ENCODE measurements at regions not wholly inside any gene's neighbourhood (a gene's known extent, or its start where the extent isn't known, plus 50 kb on each side); places are given as distances from the start of the nearest gene placed in this dataset.
"Not testable (repeated sequence)": the region's sequence is repeated elsewhere in the genome, so short reads cannot be mapped to it uniquely, and the experiment has no call there.

DNA sequence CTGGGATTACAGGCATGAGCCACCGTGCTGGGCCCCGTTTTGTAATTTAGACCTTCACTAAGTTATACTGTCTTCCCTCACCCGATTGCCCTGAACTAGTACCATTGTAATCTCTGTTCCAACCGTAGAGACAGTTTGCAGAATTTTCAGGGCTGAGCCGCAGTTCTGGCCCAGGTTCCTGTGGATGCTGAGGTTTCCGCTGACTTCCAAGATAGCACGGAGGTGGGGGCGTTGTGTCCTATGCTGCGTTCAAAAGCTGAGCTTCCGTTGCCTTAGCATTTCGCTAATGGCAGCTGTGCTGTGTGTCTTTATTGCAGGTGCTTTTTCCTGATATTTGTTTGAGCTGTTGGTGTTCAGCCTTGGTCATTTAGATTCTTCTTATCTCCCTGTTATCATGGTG lies 137.0 kb downstream of the SOX4 start:
- DNase-seq (ENCODE audit: low spot score, unreplicated experiment): no peak
- peak overlapping the region; percentile 21 for H3K27ac Mint-ChIP-seq
- H3K4me1 Mint-ChIP-seq (ENCODE audit: low read depth): peaks cover 31% of the 10 kb centered on the region
- TF ChIP-seq, protein P1, sequence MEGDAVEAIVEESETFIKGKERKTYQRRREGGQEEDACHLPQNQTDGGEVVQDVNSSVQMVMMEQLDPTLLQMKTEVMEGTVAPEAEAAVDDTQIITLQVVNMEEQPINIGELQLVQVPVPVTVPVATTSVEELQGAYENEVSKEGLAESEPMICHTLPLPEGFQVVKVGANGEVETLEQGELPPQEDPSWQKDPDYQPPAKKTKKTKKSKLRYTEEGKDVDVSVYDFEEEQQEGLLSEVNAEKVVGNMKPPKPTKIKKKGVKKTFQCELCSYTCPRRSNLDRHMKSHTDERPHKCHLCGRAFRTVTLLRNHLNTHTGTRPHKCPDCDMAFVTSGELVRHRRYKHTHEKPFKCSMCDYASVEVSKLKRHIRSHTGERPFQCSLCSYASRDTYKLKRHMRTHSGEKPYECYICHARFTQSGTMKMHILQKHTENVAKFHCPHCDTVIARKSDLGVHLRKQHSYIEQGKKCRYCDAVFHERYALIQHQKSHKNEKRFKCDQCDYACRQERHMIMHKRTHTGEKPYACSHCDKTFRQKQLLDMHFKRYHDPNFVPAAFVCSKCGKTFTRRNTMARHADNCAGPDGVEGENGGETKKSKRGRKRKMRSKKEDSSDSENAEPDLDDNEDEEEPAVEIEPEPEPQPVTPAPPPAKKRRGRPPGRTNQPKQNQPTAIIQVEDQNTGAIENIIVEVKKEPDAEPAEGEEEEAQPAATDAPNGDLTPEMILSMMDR (IDR thresholded peaks at IDR 0.05; ENCODE audit: unreplicated experiment): no peak
- H3K4me3 Mint-ChIP-seq (ENCODE audit: low read depth): no peak overlapping the region
- peaks cover 6% of the 10 kb centered on the region for H3K9me3 Mint-ChIP-seq (ENCODE audit: low read depth)
- H3K27me3 Mint-ChIP-seq: no peaks in the 10 kb centered on the region
- peaks cover 17% of the 10 kb centered on the region for H3K36me3 Mint-ChIP-seq (ENCODE audit: insufficient read depth)

DNA sequence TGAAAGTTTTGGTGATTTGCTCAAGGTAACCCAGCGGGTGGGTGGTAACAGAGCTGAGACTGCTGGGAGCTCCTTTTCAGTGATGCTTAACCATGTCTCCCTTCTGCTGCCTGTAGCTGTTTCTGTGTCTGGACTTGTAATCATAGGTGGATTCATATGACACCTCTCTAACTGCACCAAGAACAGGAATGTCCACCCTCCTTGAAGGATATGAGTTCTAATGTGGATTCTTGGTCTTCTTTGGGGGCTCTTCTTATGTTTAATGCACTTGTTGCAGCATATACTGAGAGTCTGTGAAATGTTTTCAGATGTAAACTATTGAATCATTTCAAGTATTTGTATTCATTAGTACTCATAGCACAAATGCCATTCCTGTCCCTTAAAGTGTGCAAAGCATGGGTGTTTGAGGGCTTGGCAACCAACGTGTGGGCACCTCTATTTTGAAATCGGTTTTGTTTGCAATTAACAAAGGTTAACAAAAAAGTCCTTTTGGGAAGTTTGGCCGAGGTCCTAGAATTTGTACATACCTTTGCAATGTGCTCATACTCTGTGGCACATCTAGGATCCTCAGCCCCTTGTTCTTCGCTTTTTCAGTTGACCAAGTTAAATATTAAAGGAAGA lies 138.0 kb downstream of the SOX4 start:
- H3K4me3 Mint-ChIP-seq (ENCODE audit: low read depth): no peak overlapping the region
- H3K9me3 Mint-ChIP-seq (ENCODE audit: low read depth): peaks cover 6% of the 10 kb centered on the region
- H3K4me1 Mint-ChIP-seq (ENCODE audit: low read depth): peaks cover 37% of the 10 kb centered on the region
- TF ChIP-seq, protein P1 (IDR thresholded peaks at IDR 0.05; ENCODE audit: unreplicated experiment): no peak
- no peaks in the 10 kb centered on the region for H3K27me3 Mint-ChIP-seq
- peaks cover 15% of the 10 kb centered on the region for H3K36me3 Mint-ChIP-seq (ENCODE audit: insufficient read depth)
- no peak for DNase-seq (ENCODE audit: low spot score, unreplicated experiment)
- peak overlapping the region; percentile 84 for H3K27ac Mint-ChIP-seq

DNA sequence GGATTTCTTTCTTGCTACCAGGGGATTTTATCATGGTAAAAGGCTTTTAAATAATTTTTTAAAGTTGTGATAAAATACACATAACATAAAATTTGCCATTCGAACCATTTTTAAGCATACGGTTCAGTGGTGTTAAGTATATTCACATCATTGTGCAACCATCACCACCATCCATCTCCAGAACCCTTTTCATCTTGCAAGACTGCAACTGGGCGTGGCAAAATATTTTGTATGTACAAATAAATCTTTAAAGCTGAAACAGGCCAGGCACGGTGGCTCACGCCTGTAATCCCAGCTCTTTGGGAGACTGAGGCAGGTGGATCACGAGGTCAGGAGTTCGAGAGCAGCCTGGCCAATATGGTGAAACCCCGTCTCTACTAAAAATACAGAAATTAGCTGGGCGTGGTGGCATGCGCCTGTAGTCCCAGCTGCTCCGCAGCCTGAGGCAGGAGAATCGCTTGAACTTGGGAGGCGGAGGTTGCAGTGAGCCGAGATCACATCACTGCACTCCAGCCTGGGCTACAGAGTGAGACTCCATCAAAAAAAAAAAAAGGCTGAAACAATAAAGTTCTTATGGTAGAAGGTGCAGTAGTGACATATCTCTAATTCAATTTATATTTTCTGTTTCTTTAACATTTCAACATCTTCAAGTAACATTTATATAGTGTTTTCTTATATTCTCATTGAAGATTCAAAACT lies 138.6 kb downstream of the SOX4 start:
- peaks cover 40% of the 10 kb centered on the region for H3K4me1 Mint-ChIP-seq (ENCODE audit: low read depth)
- not testable (repeated sequence) for H3K4me3 Mint-ChIP-seq (ENCODE audit: low read depth); H3K9me3 Mint-ChIP-seq (ENCODE audit: low read depth); H3K27me3 Mint-ChIP-seq; DNase-seq (ENCODE audit: low spot score, unreplicated experiment)
- peaks cover 15% of the 10 kb centered on the region for H3K36me3 Mint-ChIP-seq (ENCODE audit: insufficient read depth)
- H3K27ac Mint-ChIP-seq: peak overlapping the region; percentile 70

DNA sequence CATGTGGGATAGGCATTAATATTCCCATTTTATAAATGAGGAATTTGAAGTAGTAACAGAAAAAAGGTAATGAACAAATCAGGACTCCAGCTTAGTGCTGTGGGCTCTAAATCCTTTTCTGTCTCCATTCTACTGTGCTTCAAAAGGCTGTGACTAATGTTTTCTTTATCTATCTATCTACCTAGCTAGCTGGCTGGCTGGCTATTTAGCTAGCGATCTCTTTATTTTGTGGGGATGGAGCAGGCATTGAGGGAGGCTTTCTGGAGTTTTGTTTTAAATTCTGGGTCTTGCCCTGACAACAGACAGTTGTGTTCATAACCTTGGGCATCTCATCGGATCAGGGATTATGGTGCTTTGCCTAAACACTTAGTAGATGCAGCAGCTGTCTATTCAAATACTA lies 139.2 kb downstream of the SOX4 start:
- DNase-seq (ENCODE audit: low spot score, unreplicated experiment): no peak
- H3K4me3 Mint-ChIP-seq (ENCODE audit: low read depth): peak overlapping the region; percentile 8
- no peaks in the 10 kb centered on the region for H3K27me3 Mint-ChIP-seq
- peaks cover 6% of the 10 kb centered on the region for H3K9me3 Mint-ChIP-seq (ENCODE audit: low read depth)
- peaks cover 45% of the 10 kb centered on the region for H3K4me1 Mint-ChIP-seq (ENCODE audit: low read depth)
- peak overlapping the region; percentile 81 for H3K27ac Mint-ChIP-seq
- peaks cover 15% of the 10 kb centered on the region for H3K36me3 Mint-ChIP-seq (ENCODE audit: insufficient read depth)
- TF ChIP-seq, protein P1 (IDR thresholded peaks at IDR 0.05; ENCODE audit: unreplicated experiment): no peak

DNA sequence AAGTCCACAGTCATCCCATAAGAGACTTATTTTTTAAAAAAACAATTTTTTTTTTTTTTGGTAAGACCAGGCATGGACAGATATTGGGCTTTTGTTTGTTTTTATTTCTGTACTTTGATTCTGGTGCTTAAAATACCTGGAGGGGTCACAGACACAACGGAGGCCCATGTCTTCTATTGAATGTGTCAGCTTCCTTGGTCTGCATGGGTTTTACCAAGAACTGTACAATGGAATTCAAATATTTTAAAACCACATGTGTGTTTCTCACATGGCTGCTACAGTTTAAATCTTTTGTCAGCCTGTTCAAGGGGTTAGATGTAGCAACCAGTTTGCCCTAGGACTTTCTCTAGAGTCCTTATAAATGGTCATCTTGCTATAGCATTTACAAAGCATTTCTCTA lies 139.8 kb downstream of the SOX4 start:
- Mint-ChIP-seq H3K9me3 (ENCODE audit: low read depth) (peaks cover 2% of the 10 kb centered on the region), H3K4me1 (ENCODE audit: low read depth) (peaks cover 49% of the 10 kb centered on the region), H3K4me3 (ENCODE audit: low read depth) (no peak overlapping the region), H3K27ac (no peak overlapping the region), H3K27me3 (no peaks in the 10 kb centered on the region), H3K36me3 (ENCODE audit: insufficient read depth) (peaks cover 12% of the 10 kb centered on the region)
- DNase-seq (ENCODE audit: low spot score, unreplicated experiment): no peak
- TF ChIP-seq, protein P1 (IDR thresholded peaks at IDR 0.05; ENCODE audit: unreplicated experiment): no peak

DNA sequence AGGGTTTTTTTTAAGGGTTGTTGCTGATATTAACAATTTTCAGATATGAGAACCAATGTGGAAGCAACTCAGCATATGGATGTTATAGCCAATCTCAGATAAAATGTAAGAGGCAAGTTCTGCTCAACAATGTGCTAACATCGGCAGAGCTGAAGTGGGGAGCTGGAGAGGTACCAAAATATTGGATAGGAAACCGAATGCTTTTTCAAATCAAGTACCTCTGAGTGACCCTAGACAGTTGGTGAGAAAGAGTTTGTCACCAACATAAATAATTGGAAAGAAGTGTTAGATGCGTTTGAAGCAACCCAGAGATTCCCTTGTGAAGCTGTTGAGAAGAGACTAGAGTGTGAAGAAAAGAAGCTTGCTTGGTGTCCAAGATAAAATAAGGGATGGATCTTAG lies 140.7 kb downstream of the SOX4 start:
- peaks cover 55% of the 10 kb centered on the region for H3K4me1 Mint-ChIP-seq (ENCODE audit: low read depth)
- peaks cover 2% of the 10 kb centered on the region for H3K9me3 Mint-ChIP-seq (ENCODE audit: low read depth)
- TF ChIP-seq, protein P1 (IDR thresholded peaks at IDR 0.05; ENCODE audit: unreplicated experiment): no peak
- no peaks in the 10 kb centered on the region for H3K27me3 Mint-ChIP-seq
- DNase-seq (ENCODE audit: low spot score, unreplicated experiment): no peak
- peaks cover 12% of the 10 kb centered on the region for H3K36me3 Mint-ChIP-seq (ENCODE audit: insufficient read depth)
- H3K4me3 Mint-ChIP-seq (ENCODE audit: low read depth): no peak overlapping the region
- no peak overlapping the region for H3K27ac Mint-ChIP-seq
